HG03039 (cell line): ENCODE measurements at regions not wholly inside any gene's neighbourhood (a gene's known extent, or its start where the extent isn't known, plus 50 kb on each side); places are given as distances from the start of the nearest gene placed in this dataset.
A peak's percentile ranks its signal among the peaks of the same experiment; 100 is the strongest.

Experiments
- ATAC-seq: cut with Tn5 transposase; IDR thresholded peaks from one replicate; pipeline ENCODE4 v1.9.1; 2021; ENCODE audit warnings: mild to moderate bottlenecking, moderate library complexity; ENCODE audit not compliant: unreplicated experiment

DNA sequence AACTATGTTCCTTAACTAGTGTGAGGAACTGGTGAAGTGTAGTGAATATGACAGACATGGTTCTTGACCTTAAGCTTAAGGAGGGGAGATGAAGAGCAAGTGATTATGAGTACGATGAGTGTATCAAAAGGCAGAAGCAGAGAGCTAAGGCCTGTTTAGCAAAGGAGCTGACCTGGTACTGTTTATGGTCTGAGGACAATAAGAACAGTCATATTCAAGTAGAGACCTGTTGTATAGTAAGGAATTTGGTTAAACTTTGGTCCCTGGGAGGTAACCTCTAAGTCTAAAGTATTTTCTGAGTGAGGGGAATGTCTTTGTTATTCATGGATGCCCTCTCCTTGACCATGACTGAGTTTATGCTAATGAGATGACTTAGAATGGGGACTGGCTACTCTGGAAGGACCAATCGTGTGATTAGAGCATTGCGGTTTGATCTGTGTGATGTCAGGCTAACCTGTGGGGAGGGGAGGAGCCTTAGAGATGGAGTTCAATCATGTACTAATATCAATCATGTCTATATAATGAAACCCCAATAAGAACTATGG, 389.3 kb downstream of the BMP4 start:
- no peak for ATAC-seq

DNA sequence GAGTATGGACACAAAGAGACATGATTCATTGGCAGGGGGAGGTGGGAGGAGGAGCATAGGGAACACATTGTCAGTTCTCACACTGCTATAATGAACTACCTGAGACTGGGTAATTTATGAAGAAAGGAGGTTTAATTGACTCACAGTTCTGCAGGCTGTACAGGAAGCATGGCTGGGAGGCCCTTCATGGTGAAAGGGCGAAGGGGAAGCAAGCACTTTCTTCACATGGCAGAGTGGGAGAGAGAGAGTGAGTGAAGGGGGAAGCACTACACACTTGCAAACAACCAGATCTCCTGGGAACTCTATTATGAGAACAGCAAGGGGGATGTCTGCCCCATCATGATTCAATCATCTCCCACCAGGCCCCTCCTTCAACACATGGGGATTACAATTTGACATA, 391.8 kb downstream of the BMP4 start:
- no peak for ATAC-seq

GRCh38 chr14:53563628-53564027, 393.0 kb downstream of the BMP4 start:
- no peak for ATAC-seq

DNA sequence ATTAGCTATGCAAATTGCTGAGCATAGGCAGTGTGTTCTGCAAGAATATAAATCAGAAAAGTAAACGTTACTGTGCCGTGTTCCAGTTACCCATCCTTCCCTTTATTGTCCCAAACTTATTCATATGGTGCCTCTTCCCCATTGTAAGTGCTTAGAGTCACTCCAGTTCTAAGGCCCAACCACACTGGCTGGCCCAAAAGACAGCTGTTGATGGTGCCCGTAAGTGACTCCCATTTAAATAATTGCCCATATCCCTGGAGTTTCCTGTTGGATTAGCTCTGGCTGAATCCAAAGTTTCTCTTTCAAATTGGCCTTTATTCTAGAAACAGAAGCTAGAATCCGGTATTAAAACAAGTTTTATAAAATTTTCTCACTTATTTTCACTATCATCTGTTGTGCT, 400.1 kb upstream of the DDHD1 start:
- ATAC-seq: no peak

- no peak for ATAC-seq
Measured at GRCh38 chr14:53551862-53552261, 398.7 kb upstream of the DDHD1 start.

DNA sequence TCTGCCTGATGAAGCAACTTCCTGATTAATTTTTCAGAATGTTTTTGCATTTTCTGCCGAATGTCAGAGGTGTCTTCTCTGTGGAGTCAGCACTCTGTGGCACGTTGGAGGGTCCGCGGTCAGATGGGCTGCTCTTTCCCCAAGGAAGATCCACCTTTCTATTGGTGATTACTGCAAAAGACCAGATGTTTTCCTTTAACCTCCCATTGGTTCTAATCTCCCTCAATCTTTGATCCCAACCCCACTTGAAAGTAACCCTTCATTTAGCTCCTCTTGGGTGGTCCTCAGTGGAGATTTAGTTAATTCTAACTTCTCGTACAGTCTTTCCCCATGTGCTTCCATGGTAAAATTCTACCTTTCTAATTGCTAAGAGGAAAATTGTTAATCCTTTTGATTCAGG, 397.7 kb upstream of the DDHD1 start:
- no peak for ATAC-seq

DNA sequence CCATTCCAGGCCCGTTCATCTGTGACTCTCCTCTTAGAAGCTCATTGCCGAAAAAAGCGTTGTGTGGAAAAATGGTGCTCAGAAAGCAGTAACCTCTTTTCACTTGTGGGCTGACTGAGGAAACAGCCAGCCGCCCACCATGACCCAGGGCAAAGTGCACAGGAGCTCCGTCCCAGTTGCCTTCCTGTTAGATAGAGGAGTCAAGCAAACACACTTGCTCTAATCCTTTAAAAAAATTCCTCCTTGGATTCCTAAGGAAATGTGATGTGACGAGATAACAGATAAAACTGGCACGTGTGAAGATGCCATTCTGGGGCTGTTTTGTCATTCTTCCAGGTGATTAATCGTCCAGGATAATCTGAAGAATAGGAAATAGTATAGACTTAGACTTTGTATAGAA, 396.8 kb upstream of the DDHD1 start:
- no peak for ATAC-seq

GRCh38 chr14:53547593-53547992, 394.5 kb upstream of the DDHD1 start:
- ATAC-seq: no peak

DNA sequence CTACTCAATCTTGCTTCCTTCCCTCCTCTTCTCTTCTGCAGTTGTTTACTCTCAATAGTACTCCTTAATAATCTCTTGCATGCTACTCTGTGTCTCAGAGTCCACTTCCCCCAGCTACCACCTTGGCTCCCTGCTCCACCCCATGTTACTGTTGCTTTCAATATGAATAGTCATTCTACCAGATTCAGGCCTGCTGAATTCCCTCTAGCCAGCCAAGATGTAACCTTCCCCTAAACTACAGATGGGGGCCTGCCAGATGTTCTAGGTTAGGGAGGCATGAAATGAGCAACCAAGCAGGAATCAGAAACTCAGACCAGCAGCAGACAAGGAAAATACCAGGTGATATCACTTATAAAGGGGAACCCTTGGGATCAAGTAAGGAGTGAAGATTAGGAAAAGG, 392.1 kb upstream of the DDHD1 start:
- no peak for ATAC-seq

GRCh38 chr14:53542732-53543131, 389.6 kb upstream of the DDHD1 start:
- no peak for ATAC-seq

GRCh38 chr14:53541411-53541810, 388.3 kb upstream of the DDHD1 start:
- ATAC-seq: no peak

GRCh38 chr14:53539489-53540126, 386.5 kb upstream of the DDHD1 start:
- ATAC-seq: peak; percentile 51

DNA sequence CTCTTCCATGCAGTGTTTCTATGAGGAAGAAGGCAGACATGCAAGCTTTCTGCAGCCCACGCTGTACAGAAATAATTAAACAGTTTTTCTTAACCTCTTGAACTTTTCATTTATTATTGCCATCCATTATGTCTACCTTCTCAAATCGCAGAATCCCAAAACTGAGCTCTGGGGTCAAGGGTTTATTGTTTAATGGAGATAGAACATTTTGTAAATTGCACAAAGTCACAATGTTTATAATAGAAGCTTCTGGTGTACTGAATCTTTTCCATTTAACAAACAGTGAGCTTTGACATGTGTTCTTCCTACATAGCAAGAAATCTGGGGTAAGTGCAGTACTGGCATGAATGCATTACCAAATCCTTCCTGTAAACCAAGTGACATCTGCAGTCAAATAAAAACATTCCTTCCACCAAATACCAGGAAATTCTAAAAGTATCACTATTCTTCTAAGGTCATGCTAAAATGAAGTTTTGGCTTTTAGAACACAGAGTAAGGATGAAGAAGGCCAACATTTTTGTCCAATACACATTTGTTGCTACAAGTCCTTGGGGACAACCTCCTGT, 385.3 kb upstream of the DDHD1 start:
- no peak for ATAC-seq

- no peak for ATAC-seq
Measured at GRCh38 chr14:53537422-53538315, 384.5 kb upstream of the DDHD1 start.

GRCh38 chr14:53536446-53536845, 383.3 kb upstream of the DDHD1 start:
- no peak for ATAC-seq

GRCh38 chr14:53534841-53535240, 381.7 kb upstream of the DDHD1 start:
- no peak for ATAC-seq

DNA sequence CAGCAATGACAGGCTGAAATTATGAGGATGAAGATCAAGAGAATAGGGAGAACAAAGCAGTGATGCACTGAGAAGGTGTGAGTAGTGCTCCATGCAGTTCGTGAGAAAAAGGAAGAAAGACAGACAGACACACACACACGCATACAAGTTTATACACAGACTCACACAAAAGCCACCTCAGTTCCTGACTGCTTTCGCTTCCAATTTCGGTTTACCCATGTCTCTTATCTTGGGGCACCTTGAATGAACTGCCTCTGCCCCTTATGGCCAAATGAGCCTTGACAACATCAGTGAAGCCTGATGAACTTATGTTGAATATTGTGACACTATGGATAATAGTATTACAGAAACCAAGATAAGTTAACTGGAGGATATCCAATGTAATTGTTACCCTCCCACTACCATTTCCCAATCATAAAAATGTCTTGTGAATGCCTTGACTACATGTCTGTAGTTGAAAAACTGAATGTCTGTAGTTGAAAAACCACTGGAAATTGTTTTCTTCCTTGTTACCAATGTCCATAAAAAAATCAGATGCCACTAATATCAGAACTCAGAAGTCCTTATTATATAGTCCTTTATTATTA, 380.4 kb upstream of the DDHD1 start:
- no peak for ATAC-seq

DNA sequence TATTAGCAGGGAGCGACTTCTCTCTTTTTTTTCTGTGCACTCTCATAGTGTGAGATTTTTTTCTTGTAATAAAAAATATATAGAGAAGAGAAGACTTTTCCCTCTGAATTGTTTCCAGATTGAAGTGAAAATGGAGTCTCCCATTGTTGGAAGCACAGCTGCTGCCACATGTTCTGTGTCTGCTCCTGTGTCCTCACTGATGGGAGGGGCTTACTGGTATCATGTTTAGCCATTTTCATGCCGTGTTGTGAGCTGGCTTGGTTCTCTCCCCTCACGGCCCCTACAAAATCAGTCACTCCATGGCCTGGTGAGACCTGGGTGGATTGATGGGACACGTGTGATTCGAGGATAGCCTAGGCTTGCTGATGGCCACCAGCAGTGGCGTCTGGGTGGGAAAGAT, 379.7 kb upstream of the DDHD1 start:
- no peak for ATAC-seq

- no peak for ATAC-seq
Measured at GRCh38 chr14:53531730-53532129, 378.6 kb upstream of the DDHD1 start.

DNA sequence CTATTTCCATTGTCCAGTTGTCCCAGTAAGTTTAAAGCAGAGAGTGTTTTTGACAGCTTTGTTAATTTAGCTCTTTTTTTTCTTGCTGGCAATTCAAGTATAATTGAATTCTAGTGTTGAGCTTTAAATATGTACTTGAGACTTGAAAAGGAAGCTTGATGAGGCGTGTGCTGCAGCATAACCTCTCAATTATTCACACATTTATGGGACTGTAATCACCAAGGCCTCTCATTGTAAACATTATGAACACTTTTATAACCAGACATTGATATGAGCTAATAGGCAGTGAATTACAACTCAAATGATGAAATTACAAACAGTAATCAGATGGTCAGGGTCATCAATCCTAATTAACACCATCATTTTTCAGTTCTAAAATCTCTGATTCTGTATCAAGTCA, 378.0 kb upstream of the DDHD1 start:
- no peak for ATAC-seq

DNA sequence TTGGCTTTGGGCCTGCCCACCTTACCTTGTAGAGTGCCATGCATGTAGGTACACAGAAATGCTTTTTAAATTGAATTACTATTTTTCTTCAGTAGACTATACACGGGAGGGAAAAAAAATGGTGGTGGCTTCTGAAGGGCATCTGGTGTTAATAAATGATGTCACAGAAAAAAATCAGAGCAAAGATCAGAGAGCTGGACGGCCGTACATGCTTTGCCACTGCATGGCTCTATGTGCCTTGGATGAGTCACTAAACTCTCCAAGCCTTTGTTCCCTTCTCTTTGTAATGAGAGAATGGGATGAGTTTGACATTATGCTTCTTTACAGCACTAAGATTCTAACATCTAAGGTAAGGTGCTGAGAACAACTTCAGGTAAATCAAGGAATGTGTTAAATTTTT, 376.4 kb upstream of the DDHD1 start:
- no peak for ATAC-seq
